Fibroblast of skin of right quadriceps (primary cell): ENCODE measurements at regions not wholly inside any gene's neighbourhood (a gene's known extent, or its start where the extent isn't known, plus 50 kb on each side); places are given as distances from the start of the nearest gene placed in this dataset.
"Not testable (repeated sequence)": the region's sequence is repeated elsewhere in the genome, so short reads cannot be mapped to it uniquely, and the experiment has no call there.

Experiments
- DNase-seq: peaks from one replicate; pipeline ENCODE4 v3.0.0-alpha.2; 2013

- DNase-seq = no peak
Measured at GRCh38 chr3:130800829-130801228, 54.2 kb upstream of the PIK3R4 start.

GRCh38 chr3:130801473-130801872, 54.8 kb upstream of the PIK3R4 start:
- no peak for DNase-seq

DNA sequence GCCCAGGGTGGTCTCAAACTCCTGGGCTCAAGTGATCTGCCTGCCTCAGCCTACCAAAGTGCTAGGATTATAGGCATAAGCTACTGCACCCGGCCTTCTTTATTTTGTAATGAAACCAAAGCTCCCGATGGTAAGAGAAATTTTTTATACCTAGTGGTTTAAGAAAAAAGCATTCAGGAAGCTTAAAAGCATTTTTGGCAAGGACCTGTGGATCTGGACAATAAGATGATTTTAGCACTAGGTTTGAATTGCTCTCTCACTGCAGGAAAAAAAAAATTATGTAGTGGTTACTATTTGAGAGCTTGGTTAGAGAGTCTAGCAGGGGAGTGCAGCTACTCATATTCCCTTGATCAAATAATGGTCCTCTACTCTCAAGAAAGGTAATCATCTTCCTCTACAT, 64.9 kb upstream of the PIK3R4 start:
- DNase-seq = no peak

GRCh38 chr3:130814691-130815472, 68.3 kb upstream of the PIK3R4 start:
- no peak for DNase-seq

DNA sequence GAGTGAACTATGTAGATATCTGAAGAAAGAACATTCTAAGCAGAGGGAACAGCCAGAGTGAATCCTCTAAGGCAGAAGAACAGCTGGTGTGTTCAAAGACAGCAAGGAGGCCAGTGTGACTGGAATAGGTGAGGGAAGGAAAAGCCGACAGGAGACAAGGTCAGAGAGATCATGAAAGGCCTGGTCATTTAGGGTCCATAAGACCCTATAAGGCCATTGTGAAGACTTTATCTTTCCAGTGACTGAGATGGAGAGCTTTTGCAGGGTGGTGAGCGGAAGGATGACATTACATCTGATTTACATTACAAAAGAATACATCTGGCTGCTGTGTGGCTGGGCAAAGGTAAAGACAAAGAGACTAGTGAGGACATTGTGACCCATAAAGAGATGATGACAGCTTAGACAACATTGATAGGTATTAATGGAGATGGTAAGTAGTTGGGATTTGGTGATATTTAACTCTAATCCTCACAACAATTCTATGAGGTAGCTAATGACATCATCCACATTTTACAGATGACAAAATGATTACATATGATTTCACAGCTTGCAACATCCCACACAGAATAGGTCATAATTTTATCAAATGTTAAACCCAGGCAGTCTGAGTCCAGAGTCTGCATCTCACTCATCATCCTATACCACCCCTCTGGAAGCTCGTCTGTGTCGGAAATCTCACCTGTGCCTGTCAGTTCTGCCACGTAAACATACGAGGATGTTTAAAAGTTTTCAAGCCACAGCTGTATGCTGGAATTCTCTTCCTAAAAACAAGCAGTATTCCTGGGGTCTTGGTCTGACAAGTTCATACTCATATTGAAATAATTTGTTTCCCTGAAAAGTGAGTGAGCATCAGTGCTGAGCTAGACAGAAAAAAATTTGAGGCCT, 70.2 kb upstream of the PIK3R4 start:
- DNase-seq = no peak

DNA sequence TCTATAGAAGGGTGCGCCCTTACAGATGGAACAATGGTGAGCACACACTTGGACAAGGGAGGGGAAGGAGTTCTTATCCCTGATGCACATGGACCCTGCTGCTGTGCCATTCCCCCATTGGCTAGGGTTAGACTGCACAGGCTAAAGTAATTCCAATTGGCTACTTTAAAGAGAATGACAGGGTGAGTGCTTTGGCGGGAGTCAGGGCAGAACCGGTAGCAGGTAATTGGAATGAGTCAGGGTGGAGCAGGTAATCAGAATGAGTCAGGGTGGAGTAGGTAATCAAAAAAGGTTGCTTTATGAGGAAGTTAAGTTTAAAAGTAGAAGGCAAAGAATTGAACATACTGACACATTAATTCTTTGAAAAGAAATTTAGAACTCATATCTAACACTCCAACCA, 71.4 kb upstream of the PIK3R4 start:
- DNase-seq = not testable (repeated sequence)

DNA sequence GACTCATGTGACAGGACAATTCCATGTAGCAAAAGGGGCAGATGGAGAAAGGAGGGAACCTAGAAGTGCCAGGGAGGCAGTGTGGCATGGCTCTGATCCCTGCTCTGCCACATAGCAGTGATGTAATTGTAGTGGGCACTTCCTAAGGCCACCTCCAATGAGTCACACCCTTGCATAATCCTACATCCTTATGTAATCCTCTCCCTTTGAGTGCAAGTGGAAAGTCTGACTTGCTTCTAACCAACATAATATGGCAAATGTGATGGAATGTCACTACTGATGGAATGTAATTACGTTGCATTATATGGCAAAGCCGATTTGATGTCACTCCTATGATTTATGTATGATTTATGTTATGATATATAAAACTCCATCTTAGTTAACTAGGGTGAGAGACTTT, 72.9 kb upstream of the ATP2C1 start:
- DNase-seq = peak; percentile 37

DNA sequence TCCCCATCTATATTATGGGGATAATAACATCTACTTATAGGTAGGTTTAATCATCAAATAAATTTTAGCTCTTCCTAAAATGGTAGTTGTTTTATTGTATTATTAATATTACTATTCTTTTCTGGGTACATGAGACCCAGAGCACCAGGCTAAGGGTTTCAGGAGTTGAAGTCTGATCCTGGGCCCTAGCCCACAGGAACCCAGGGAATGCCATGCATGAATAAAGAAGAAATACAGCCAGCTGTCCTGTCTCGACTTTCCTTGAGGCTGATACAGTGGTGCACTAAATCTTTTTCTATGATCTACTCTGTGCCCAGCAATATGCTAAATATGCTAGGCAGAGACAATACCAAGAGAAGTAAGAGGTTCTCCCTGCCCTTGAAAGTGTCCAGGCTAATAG, 72.1 kb upstream of the ATP2C1 start:
- DNase-seq = no peak

DNA sequence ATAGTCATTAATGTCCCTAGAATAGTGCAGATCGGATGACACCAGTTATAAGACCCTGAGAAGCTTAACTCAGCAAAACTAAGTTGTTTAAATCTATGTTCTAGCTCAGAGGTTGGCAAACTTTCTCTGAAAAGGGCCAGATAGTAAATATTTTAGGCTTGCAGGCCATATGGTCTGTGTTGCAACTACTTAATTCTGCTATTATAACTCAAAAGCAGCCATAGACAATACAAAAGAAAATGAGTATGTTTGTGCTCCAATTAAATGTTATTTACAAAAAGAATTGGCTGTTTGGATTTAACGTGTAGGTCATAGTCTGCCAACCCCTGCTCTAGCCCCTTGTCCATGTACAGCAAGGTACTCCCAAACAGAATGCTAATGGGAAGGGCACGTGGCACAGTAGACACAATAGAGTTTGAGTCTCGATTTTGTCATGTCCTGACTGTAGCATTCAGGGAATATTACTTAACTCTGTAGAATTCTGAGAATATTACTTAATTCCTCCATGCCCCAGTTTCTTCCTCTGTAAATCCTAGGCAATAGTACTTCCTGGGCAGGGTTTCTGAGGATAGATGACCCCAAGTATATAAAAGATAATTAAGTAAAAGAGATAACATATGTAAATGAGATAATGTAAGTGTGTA, 70.5 kb upstream of the ATP2C1 start:
- DNase-seq = no peak

DNA sequence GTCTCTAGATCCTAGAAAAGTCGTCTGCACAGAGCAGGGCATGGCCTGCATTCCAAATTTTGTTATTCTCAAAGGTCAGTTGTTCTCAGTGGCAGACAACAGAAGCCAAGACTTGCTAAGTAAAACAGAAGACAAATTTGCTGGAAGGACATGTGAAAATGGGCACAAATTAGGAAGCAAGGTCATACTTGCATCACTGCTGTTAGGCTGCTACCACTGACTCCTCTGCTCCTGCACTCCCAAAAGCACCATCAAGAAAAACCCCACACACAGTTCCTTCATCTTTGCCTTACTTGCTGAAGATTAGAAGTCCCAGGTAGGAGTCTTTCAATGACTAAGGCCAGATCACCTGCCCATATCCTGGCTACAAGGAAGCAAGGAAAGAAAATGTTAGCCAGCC, 69.9 kb upstream of the ATP2C1 start:
- DNase-seq = no peak

DNA sequence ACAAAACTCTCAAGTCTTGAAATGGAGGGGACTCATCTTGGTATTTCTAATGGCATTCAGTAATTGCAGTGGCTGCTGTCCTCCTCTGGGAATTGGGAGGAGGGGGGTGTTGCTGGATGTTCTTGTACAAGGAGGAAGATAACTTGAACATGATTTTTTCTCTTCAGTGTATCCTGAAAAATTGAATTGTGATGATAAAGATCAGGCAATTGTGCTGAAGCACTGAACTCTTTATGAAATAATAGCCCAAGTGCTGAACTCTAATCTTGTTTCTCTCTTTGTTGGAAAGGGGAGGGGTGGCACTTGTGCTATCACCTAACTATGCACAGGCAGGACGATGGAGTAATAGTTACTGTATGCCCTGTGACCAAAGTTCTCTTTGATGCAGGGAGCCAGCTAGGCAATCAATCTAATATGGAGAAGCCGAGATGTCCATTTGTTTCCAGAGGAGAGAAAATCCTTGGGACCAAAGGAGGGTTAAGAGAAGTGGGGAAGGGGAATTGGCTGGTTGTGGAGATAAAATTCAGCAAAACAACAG, 68.1 kb upstream of the ATP2C1 start:
- no peak for DNase-seq

DNA sequence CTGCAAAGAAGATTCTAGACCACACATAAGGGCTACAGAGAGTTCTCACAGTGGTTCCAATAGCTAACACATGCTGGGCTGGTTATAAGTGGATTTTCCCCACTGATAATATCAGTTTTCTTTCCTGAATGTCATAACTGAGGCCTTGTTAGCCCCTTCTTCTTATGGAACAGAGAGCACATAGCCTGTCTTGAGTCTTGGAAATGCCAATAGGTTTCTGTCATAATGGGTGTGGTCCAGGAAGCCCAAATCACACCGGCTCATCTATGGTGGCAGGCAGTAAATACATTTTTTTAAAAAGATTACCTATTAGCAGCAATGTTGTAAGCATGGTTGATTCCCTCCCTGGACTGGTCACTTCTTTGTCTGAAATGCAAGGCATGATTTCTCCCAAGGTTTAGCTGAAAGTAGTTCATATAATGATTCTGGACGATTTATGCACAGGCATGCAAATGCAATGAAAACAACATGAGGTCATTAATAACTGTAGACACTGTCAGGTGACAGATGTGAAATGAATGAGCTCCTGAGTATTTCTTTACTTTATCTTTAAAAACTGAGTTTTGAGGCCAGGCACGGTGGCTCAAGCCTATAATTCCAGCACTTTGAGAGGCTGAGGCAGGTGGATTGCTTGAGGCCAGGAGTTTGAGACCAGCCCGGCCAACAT, 67.2 kb upstream of the ATP2C1 start:
- no peak for DNase-seq

DNA sequence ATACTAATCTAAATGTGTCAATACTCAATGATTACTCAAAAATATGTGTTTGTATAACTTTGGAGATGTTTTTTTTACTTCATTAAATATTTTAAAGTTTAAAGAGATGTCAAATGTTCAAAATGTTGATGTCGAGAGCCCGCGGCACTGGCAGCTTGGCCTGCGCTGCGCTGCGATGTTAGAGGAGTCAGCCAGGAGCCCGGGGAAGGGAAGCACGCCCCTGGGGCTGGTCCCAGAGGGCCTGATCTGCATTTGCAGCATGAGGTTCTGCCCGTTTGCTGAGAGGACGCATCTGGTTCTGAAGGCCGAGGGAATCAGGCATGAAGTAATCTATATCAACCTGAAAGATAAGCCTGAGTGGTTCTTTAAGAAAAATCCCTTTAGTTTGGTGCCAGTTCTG, 66.4 kb upstream of the ATP2C1 start:
- DNase-seq = no peak

DNA sequence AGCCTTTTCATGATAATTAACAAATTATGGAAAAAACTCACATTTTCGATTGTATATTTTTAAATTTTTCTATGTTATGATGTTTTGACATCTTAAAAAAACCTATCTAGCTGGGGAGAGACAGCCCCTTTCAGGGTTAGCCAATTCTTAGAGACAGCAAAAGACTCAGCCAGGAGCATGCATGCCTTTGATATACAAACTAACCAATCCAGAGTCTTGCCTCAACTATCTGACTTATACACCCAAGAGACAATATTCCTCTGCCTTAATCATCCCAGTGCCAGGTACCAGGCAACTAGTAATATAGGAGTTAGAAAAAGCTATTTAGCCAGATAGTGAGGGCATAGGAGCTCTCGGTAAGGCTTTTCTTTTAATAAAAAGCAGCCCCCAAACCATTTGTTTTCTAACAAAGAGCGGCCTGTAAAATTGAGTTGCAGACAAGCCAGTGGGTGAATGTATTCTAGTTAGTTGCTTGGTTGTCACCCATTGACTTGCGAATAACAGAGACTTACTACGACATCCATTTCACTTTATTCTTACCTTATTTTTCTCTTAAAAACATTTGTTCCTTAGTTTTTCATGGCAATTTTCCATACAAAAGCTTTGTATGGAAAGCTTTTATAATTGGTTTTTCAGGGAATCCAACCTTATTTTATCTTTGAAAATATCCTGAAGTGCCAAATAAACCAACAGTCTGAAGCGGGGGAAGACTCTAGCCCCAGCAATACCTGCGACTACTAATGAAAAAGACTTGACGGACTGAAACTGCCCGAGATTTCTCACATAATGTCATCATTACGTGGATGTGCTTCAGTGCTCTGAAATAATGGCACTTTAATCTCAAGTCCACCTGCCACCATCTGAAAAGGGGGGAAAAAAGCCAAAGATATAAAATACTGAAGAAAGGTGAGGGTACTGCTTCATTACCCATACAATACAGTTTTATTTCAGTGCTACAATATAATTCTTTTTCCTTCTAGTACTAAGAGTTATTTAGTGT, 64.6 kb upstream of the ATP2C1 start:
- DNase-seq = no peak

- DNase-seq = no peak
Measured at GRCh38 chr3:130831719-130832400, 62.0 kb upstream of the ATP2C1 start.

DNA sequence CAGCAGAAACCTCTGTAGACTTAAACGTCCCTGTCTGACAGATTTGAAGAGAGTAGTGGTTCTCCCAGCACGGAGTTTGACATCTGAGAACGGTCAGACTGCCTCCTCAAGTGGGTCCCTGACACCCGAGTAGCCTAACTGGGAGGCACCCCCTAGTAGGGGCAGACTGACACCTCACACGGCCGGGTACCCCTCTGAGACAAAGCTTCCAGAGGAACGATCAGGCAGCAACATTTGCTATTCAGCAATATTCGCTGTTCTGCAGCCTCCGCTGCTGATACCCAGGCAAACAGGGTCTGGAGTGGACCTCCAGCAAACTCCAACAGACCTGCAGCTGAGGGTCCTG, 61.5 kb upstream of the ATP2C1 start:
- DNase-seq = not testable (repeated sequence)

DNA sequence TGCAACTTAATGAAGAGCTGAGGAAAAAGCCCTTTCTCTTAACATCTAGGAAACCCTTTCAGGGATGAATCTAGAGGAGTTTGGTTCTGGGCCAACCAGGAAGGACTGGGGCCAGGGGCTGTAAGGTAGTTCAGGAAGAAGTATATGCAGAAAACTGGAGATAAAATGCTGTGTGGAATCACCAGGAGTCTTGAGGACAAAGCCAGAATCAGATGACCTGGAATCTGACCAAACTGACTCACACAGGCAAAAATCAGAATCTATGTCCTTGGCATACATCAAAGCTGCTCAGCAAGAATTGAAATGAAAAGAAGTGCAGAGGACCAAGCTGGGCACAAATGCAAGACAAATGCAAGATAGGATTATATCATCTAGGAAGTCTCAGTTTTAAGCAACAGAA, 59.4 kb upstream of the ATP2C1 start:
- no peak for DNase-seq

DNA sequence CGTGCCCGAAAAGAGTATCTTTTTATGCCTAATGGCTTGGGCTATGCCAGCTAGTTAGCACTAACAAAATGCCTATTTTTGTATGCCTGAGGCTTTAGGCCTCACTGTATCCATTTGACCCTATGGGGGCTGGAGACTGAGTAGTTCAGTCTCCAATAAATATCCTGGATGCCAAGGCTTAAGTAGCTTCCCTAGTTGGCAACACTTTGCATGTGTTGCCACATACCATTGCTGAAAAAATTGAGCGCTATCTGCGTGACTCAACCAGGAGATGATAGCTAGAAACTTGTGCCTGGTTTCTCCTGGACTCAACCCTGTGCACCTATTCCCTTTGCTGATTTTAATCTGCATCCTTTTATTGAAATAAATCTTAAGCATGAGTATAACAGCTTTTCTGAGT, 58.4 kb upstream of the ATP2C1 start:
- no peak for DNase-seq

DNA sequence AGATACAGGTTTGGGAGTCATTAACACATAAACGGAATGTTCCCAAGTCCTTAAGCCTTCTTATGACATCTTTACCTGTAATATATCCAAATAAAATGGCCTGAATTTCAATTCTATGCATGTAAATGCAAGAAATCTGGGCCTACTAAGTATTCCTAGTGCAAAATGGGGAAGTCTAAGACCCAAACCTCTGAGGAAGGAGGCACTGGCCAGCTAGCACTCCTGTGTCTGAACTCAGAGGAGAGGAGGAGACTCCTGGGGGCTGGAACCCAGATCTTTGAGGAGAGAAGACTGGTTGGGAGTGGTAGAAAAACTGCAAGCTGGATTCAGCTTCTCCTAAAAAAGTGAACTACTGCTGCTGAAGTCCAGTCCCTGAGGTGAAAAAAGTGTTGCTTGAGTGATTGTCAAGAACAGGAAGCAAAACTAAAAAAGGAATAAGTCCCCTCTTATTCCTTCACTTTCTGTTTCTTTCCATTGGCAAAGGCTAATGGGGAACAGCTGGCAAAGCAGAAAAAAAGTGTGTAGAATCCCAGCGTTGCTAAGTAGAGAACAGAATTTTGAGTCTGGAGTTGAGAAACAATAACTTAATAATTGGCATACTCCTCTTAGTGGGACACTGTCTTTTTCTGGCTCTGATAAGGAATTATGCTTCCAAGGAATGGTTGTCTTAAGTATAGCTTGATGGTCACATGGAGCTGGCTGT, 54.8 kb upstream of the ATP2C1 start:
- DNase-seq = no peak

GRCh38 chr3:130839813-130840212, 54.1 kb upstream of the ATP2C1 start:
- DNase-seq = no peak
